DMS79 treated with DMSO at 0.1 percent for 48 hours (cell line): ENCODE measurements at regions not wholly inside any gene's neighbourhood (a gene's known extent, or its start where the extent isn't known, plus 50 kb on each side); places are given as distances from the start of the nearest gene placed in this dataset.

Experiments
- DNase-seq: peaks from one replicate; lab custom pipeline; 2025; lab: John Stamatoyannopoulos, UW

- DNase-seq, result no peak
These were observed 420.3 kb upstream of the MMADHC start for GRCh38 chr2:150007815-150008430.

GRCh38 chr2:150006591-150006990 is 419.0 kb upstream of the MMADHC start:
- DNase-seq, result no peak

GRCh38 chr2:150003544-150003943 is 416.0 kb upstream of the MMADHC start:
- no peak for DNase-seq

- no peak for DNase-seq
These were observed 414.2 kb upstream of the MMADHC start for GRCh38 chr2:150001788-150002187.

- no peak for DNase-seq
These were observed 409.3 kb upstream of the MMADHC start for GRCh38 chr2:149996901-149997300.

GRCh38 chr2:149994057-149994728 is 406.6 kb upstream of the MMADHC start:
- DNase-seq, result no peak

- no peak for DNase-seq
These were observed 405.7 kb upstream of the MMADHC start for GRCh38 chr2:149993316-149993715.

- no peak for DNase-seq
These were observed 404.0 kb upstream of the MMADHC start for GRCh38 chr2:149991576-149991975.

GRCh38 chr2:149990965-149991364 is 403.4 kb upstream of the MMADHC start:
- no peak for DNase-seq

- no peak for DNase-seq
These were observed 402.0 kb upstream of the MMADHC start for GRCh38 chr2:149989447-149990063.

GRCh38 chr2:149988361-149988760 is 400.8 kb upstream of the MMADHC start:
- no peak for DNase-seq

- no peak for DNase-seq
These were observed 399.3 kb upstream of the MMADHC start for GRCh38 chr2:149986861-149987260.

GRCh38 chr2:149984311-149984710 is 396.7 kb upstream of the MMADHC start:
- DNase-seq, result no peak

GRCh38 chr2:149972066-149972465 is 384.5 kb upstream of the MMADHC start:
- no peak for DNase-seq

- no peak for DNase-seq
These were observed 367.5 kb upstream of the MMADHC start for GRCh38 chr2:149954981-149955600.

- DNase-seq, result no peak
These were observed 366.1 kb upstream of the MMADHC start for GRCh38 chr2:149953627-149954026.

GRCh38 chr2:149931486-149931885 is 343.9 kb upstream of the MMADHC start:
- no peak for DNase-seq

- DNase-seq, result no peak
These were observed 340.4 kb upstream of the MMADHC start for GRCh38 chr2:149928011-149928410.

- no peak for DNase-seq
These were observed 338.6 kb upstream of the MMADHC start for GRCh38 chr2:149926149-149926548.

- no peak for DNase-seq
These were observed 337.1 kb upstream of the MMADHC start for GRCh38 chr2:149924549-149925213.

GRCh38 chr2:149924028-149924427 is 336.5 kb upstream of the MMADHC start:
- DNase-seq, result no peak

- DNase-seq, result no peak
These were observed 334.5 kb upstream of the MMADHC start for GRCh38 chr2:149921911-149922616.
